ENCODE measurements at regions not wholly inside any gene's neighbourhood (a gene's known extent, or its start where the extent isn't known, plus 50 kb on each side); places are given as distances from the start of the nearest gene placed in this dataset.
A peak's percentile ranks its signal among the peaks of the same experiment; 100 is the strongest.
"Not testable (repeated sequence)": the region's sequence is repeated elsewhere in the genome, so short reads cannot be mapped to it uniquely, and the experiment has no call there.

GRCh38 chr2:189312643-189313042 is 128.6 kb upstream of the WDR75 start:
- no peak for DNase-seq

- DNase-seq = no peak
These were observed 122.5 kb upstream of the WDR75 start for GRCh38 chr2:189318761-189319160.

- not testable (repeated sequence) for DNase-seq
These were observed 121.8 kb upstream of the WDR75 start for GRCh38 chr2:189319424-189319823.

- DNase-seq = no peak
These were observed 113.1 kb upstream of the WDR75 start for GRCh38 chr2:189327879-189328847.

GRCh38 chr2:189328848-189329245 is 112.4 kb upstream of the WDR75 start:
- no peak for DNase-seq

GRCh38 chr2:189336276-189336975 is 104.8 kb upstream of the WDR75 start:
- DNase-seq = no peak

GRCh38 chr2:189337656-189338055 is 103.6 kb upstream of the WDR75 start:
- no peak for DNase-seq

GRCh38 chr2:189338115-189338514 is 103.2 kb upstream of the WDR75 start:
- DNase-seq = no peak

GRCh38 chr2:189341077-189341476 is 100.2 kb upstream of the WDR75 start:
- DNase-seq = no peak

GRCh38 chr2:189344043-189344442 is 97.2 kb upstream of the WDR75 start:
- no peak for DNase-seq

- DNase-seq = peak; percentile 89
These were observed 93.7 kb upstream of the WDR75 start for GRCh38 chr2:189347540-189347939.

GRCh38 chr2:189348369-189348768 is 92.9 kb upstream of the WDR75 start:
- no peak for DNase-seq

GRCh38 chr2:189350540-189351209 is 90.6 kb upstream of the WDR75 start:
- no peak for DNase-seq

- DNase-seq = not testable (repeated sequence)
These were observed 89.3 kb upstream of the WDR75 start for GRCh38 chr2:189351933-189352332.

GRCh38 chr2:189357375-189357774 is 83.9 kb upstream of the WDR75 start:
- peak; percentile 10 for DNase-seq

- DNase-seq = no peak
These were observed 80.4 kb upstream of the WDR75 start for GRCh38 chr2:189360861-189361260.

- no peak for DNase-seq
These were observed 79.0 kb upstream of the WDR75 start for GRCh38 chr2:189362283-189362682.

GRCh38 chr2:189363559-189363958 is 77.7 kb upstream of the WDR75 start:
- no peak for DNase-seq

- DNase-seq = no peak
These were observed 76.7 kb upstream of the WDR75 start for GRCh38 chr2:189364607-189365006.

GRCh38 chr2:189366349-189366748 is 74.9 kb upstream of the WDR75 start:
- no peak for DNase-seq

- DNase-seq = no peak
These were observed 73.9 kb upstream of the WDR75 start for GRCh38 chr2:189367343-189367742.

- DNase-seq = no peak
These were observed 71.7 kb upstream of the WDR75 start for GRCh38 chr2:189369566-189369965.

- DNase-seq = no peak
These were observed 70.6 kb upstream of the WDR75 start for GRCh38 chr2:189370719-189371118.

Data from OCI-M1 (cell line).